Keratinocyte (primary cell): ENCODE measurements at regions not wholly inside any gene's neighbourhood (a gene's known extent, or its start where the extent isn't known, plus 50 kb on each side); places are given as distances from the start of the nearest gene placed in this dataset.

ENCODE experiments used
- DNase-seq: peaks from one replicate; pipeline ENCODE4 v3.0.0-alpha.2; 2011; ENCODE audit warnings: low read depth, missing footprints, low spot score
- FAIRE-seq: peaks from 2 replicates; lab custom pipeline; 2011; peaks lifted over from hg19 to GRCh38; lab: Jason Lieb, UNC
- H2AFZ ChIP-seq: 2 replicates; pipeline ENCODE4 v1.6.0; 2012; ENCODE audit warnings: low read length, control low read depth, inconsistent platforms; ENCODE audit not compliant: control insufficient read depth
- H3K27ac ChIP-seq: 2 replicates; pipeline ENCODE4 v1.5.1; 2011; ENCODE audit warnings: low read length; ENCODE audit not compliant: control insufficient read depth, insufficient read depth
- H3K27me3 ChIP-seq: 3 replicates; pipeline ENCODE4 v1.6.0; 2011; ENCODE audit warnings: low read length; ENCODE audit not compliant: control insufficient read depth, insufficient read depth; ENCODE audit errors: extremely low read depth
- H3K36me3 ChIP-seq, 2 experiments: 2 replicates in 1 of 2; 3 replicates in 1 of 2; pipeline ENCODE4 v1.5.1; 2011; ENCODE audit warnings: low read length in 2 of 2, mild to moderate bottlenecking in 1 of 2; ENCODE audit not compliant: control insufficient read depth in 2 of 2, insufficient read depth in 2 of 2; ENCODE audit errors: extremely low read depth in 1 of 2
- H3K4me1 ChIP-seq: 3 replicates; pipeline ENCODE4 v1.5.1; 2011; ENCODE audit warnings: low read length; ENCODE audit not compliant: control insufficient read depth, insufficient read depth; ENCODE audit errors: extremely low read depth
- H3K4me2 ChIP-seq: 3 replicates; pipeline ENCODE4 v1.6.0; 2011; ENCODE audit warnings: low read depth, low read length; ENCODE audit not compliant: control insufficient read depth, insufficient read depth; ENCODE audit errors: extremely low read depth
- H3K4me3 ChIP-seq, 3 experiments: fragments of 200-600 bp in 1 of 3; sonication (generic) in 1 of 3; 2 replicates in 2 of 3; 3 replicates in 1 of 3; pipeline ENCODE4 v1.5.1; 2011 to 2016; ENCODE audit warnings: low read length in 3 of 3, mild to moderate bottlenecking in 3 of 3, control low read depth in 2 of 3, inconsistent platforms in 1 of 3, low read depth in 1 of 3, mixed read lengths in 1 of 3, mixed run types in 1 of 3, moderate library complexity in 1 of 3; ENCODE audit not compliant: control insufficient read depth in 2 of 3, insufficient read depth in 2 of 3; ENCODE audit errors: extremely low read depth in 1 of 3
- H3K79me2 ChIP-seq: 2 replicates; pipeline ENCODE4 v1.6.0; 2012; ENCODE audit warnings: low read length; ENCODE audit not compliant: control insufficient read depth, insufficient read depth
- H3K9ac ChIP-seq: 3 replicates; pipeline ENCODE4 v1.6.0; 2011; ENCODE audit warnings: low read length; ENCODE audit not compliant: control insufficient read depth, insufficient read depth; ENCODE audit errors: extremely low read depth
- H3K9me1 ChIP-seq: 3 replicates; pipeline ENCODE4 v1.6.0; 2011; ENCODE audit warnings: low read length; ENCODE audit not compliant: control insufficient read depth, insufficient read depth; ENCODE audit errors: extremely low read depth
- H3K9me3 ChIP-seq: 2 replicates; pipeline ENCODE4 v1.5.1; 2012; ENCODE audit warnings: low read depth, low read length; ENCODE audit not compliant: control insufficient read depth
- H4K20me1 ChIP-seq: 3 replicates; pipeline ENCODE4 v1.6.0; 2011; ENCODE audit warnings: low read length; ENCODE audit not compliant: control insufficient read depth, insufficient read depth; ENCODE audit errors: extremely low read depth
- EZH2 ChIP-seq: IDR thresholded peaks from one replicate; pipeline ENCODE4 v1.6.1; 2012; ENCODE audit warnings: inconsistent platforms, mild to moderate bottlenecking, low read length, moderate library complexity
- dilution Hi-C: fragments of 300-500 bp; cut with MboI; formaldehyde crosslinking; loops from one replicate; pipeline ENCODE4 v1.7.0; 2020; ENCODE audit warnings: low sequenced_read_pairs; ENCODE audit not compliant: extremely low pct_ligation_motif_present
- TF ChIP-seq, protein P1 (sequence below), 3 experiments: IDR thresholded peaks in 1 of 3; conservative IDR thresholded peaks in 1 of 3; optimal IDR thresholded peaks in 1 of 3; 2 replicates in 2 of 3; 3 replicates in 1 of 3; pipeline versions ENCODE3 to v1.5.1; 2011; ENCODE audit warnings: low read length in 3 of 3, mild to moderate bottlenecking in 3 of 3, moderate library complexity in 2 of 3, control low read depth in 1 of 3, inconsistent platforms in 1 of 3; ENCODE audit not compliant: insufficient read depth in 2 of 3; ENCODE audit errors: extremely low read depth in 1 of 3

DNA sequence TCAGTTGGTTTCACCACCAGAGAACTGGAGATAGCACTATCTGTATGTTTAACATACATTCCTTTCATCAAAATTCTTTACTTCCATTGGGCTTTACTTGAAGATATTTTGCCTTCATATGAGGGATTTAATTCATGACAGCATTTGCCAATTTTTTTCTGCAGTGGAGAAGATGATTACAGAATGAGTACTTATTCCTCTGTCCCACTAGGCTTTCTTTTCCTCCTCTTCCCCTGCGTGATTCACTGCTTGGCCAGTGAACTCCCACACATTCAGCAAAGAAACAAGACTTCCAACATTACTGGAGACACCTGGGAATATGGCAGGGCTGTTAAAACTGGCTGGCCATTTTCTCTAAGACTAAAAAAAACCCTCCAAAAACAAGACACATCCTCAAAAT lies 425.8 kb upstream of the KCNH7 start:
- H3K9ac ChIP-seq, result no peak overlapping the region
- no peak overlapping the region for H2AFZ ChIP-seq
- no peaks in the 10 kb centered on the region for H3K79me2 ChIP-seq
- no peak overlapping the region for H3K4me2 ChIP-seq
- H3K4me1 ChIP-seq, result peaks cover 7% of the 10 kb centered on the region
- no peaks in the 10 kb centered on the region for H3K9me1 ChIP-seq
- no peak overlapping the region for H3K27ac ChIP-seq
- H3K27me3 ChIP-seq, result no peaks in the 10 kb centered on the region
- H3K9me3 ChIP-seq, result no peaks in the 10 kb centered on the region
- dilution Hi-C loops, result no loop called here
- H4K20me1 ChIP-seq, result no peaks in the 10 kb centered on the region
- FAIRE-seq (no peak), DNase-seq (no peak)
- H3K4me3 ChIP-seq, result no peak overlapping the region
- TF ChIP-seq, protein P1, sequence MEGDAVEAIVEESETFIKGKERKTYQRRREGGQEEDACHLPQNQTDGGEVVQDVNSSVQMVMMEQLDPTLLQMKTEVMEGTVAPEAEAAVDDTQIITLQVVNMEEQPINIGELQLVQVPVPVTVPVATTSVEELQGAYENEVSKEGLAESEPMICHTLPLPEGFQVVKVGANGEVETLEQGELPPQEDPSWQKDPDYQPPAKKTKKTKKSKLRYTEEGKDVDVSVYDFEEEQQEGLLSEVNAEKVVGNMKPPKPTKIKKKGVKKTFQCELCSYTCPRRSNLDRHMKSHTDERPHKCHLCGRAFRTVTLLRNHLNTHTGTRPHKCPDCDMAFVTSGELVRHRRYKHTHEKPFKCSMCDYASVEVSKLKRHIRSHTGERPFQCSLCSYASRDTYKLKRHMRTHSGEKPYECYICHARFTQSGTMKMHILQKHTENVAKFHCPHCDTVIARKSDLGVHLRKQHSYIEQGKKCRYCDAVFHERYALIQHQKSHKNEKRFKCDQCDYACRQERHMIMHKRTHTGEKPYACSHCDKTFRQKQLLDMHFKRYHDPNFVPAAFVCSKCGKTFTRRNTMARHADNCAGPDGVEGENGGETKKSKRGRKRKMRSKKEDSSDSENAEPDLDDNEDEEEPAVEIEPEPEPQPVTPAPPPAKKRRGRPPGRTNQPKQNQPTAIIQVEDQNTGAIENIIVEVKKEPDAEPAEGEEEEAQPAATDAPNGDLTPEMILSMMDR (optimal IDR thresholded peaks at IDR 0.05 in 1 of 3, IDR thresholded peaks at IDR 0.05 in 1 of 3, conservative IDR thresholded peaks at IDR 0.05 in 1 of 3; ENCODE audit: extremely low read depth in 1 of 3, insufficient read depth in 2 of 3, low read length in 3 of 3), result no peak
- no peak for TF ChIP-seq EZH2
- H3K36me3 ChIP-seq, result no peaks in the 10 kb centered on the region

DNA sequence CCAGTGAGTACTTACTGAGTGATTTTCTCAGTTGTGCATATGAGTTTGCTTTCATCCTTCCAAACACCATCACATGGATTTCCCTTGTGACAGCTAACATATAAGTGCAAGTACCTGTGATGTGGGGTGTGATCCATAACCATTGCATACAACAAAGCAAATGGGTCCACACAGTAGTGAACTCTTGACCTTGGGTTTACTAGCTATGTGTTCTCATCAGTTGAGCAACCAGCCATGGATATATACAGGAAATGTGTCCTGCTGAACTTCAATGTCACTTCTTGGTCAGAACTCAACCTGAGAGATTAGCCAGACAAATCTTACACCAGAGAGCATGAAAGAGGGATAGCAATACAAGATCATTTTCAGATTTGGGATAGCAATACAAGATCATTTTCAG lies 420.9 kb upstream of the KCNH7 start:
- no peaks in the 10 kb centered on the region for H4K20me1 ChIP-seq
- no peak overlapping the region for H3K4me2 ChIP-seq
- DNase-seq (no peak), FAIRE-seq (no peak)
- dilution Hi-C loops, result no loop called here
- TF ChIP-seq, protein P1 (optimal IDR thresholded peaks at IDR 0.05 in 1 of 3, IDR thresholded peaks at IDR 0.05 in 1 of 3, conservative IDR thresholded peaks at IDR 0.05 in 1 of 3; ENCODE audit: extremely low read depth in 1 of 3, insufficient read depth in 2 of 3, low read length in 3 of 3), result no peak
- no peak for TF ChIP-seq EZH2
- no peaks in the 10 kb centered on the region for H3K27me3 ChIP-seq
- H3K9me1 ChIP-seq, result no peaks in the 10 kb centered on the region
- H3K79me2 ChIP-seq, result no peaks in the 10 kb centered on the region
- no peak overlapping the region for H3K9ac ChIP-seq
- H3K27ac ChIP-seq, result no peak overlapping the region
- H3K36me3 ChIP-seq, result no peaks in the 10 kb centered on the region
- H3K4me3 ChIP-seq, result no peak overlapping the region
- H2AFZ ChIP-seq, result no peak overlapping the region
- H3K9me3 ChIP-seq, result no peaks in the 10 kb centered on the region
- H3K4me1 ChIP-seq, result no peaks in the 10 kb centered on the region
